Keratinocyte (primary cell): ENCODE measurements at regions not wholly inside any gene's neighbourhood (a gene's known extent, or its start where the extent isn't known, plus 50 kb on each side); places are given as distances from the start of the nearest gene placed in this dataset.

Source experiments
- DNase-seq: peaks from one replicate; pipeline ENCODE4 v3.0.0-alpha.2; 2011; ENCODE audit warnings: low read depth, missing footprints, low spot score
- FAIRE-seq: peaks from 2 replicates; lab custom pipeline; 2011; peaks lifted over from hg19 to GRCh38; lab: Jason Lieb, UNC
- H2AFZ ChIP-seq: 2 replicates; pipeline ENCODE4 v1.6.0; 2012; ENCODE audit warnings: low read length, control low read depth, inconsistent platforms; ENCODE audit not compliant: control insufficient read depth
- H3K27ac ChIP-seq: 2 replicates; pipeline ENCODE4 v1.5.1; 2011; ENCODE audit warnings: low read length; ENCODE audit not compliant: control insufficient read depth, insufficient read depth
- H3K27me3 ChIP-seq: 3 replicates; pipeline ENCODE4 v1.6.0; 2011; ENCODE audit warnings: low read length; ENCODE audit not compliant: control insufficient read depth, insufficient read depth; ENCODE audit errors: extremely low read depth
- H3K36me3 ChIP-seq, 2 experiments: 2 replicates in 1 of 2; 3 replicates in 1 of 2; pipeline ENCODE4 v1.5.1; 2011; ENCODE audit warnings: low read length in 2 of 2, mild to moderate bottlenecking in 1 of 2; ENCODE audit not compliant: control insufficient read depth in 2 of 2, insufficient read depth in 2 of 2; ENCODE audit errors: extremely low read depth in 1 of 2
- H3K4me1 ChIP-seq: 3 replicates; pipeline ENCODE4 v1.5.1; 2011; ENCODE audit warnings: low read length; ENCODE audit not compliant: control insufficient read depth, insufficient read depth; ENCODE audit errors: extremely low read depth
- H3K4me2 ChIP-seq: 3 replicates; pipeline ENCODE4 v1.6.0; 2011; ENCODE audit warnings: low read depth, low read length; ENCODE audit not compliant: control insufficient read depth, insufficient read depth; ENCODE audit errors: extremely low read depth
- H3K4me3 ChIP-seq, 3 experiments: fragments of 200-600 bp in 1 of 3; sonication (generic) in 1 of 3; 2 replicates in 2 of 3; 3 replicates in 1 of 3; pipeline ENCODE4 v1.5.1; 2011 to 2016; ENCODE audit warnings: low read length in 3 of 3, mild to moderate bottlenecking in 3 of 3, control low read depth in 2 of 3, inconsistent platforms in 1 of 3, low read depth in 1 of 3, mixed read lengths in 1 of 3, mixed run types in 1 of 3, moderate library complexity in 1 of 3; ENCODE audit not compliant: control insufficient read depth in 2 of 3, insufficient read depth in 2 of 3; ENCODE audit errors: extremely low read depth in 1 of 3
- H3K79me2 ChIP-seq: 2 replicates; pipeline ENCODE4 v1.6.0; 2012; ENCODE audit warnings: low read length; ENCODE audit not compliant: control insufficient read depth, insufficient read depth
- H3K9ac ChIP-seq: 3 replicates; pipeline ENCODE4 v1.6.0; 2011; ENCODE audit warnings: low read length; ENCODE audit not compliant: control insufficient read depth, insufficient read depth; ENCODE audit errors: extremely low read depth
- H3K9me1 ChIP-seq: 3 replicates; pipeline ENCODE4 v1.6.0; 2011; ENCODE audit warnings: low read length; ENCODE audit not compliant: control insufficient read depth, insufficient read depth; ENCODE audit errors: extremely low read depth
- H3K9me3 ChIP-seq: 2 replicates; pipeline ENCODE4 v1.5.1; 2012; ENCODE audit warnings: low read depth, low read length; ENCODE audit not compliant: control insufficient read depth
- H4K20me1 ChIP-seq: 3 replicates; pipeline ENCODE4 v1.6.0; 2011; ENCODE audit warnings: low read length; ENCODE audit not compliant: control insufficient read depth, insufficient read depth; ENCODE audit errors: extremely low read depth
- EZH2 ChIP-seq: IDR thresholded peaks from one replicate; pipeline ENCODE4 v1.6.1; 2012; ENCODE audit warnings: inconsistent platforms, mild to moderate bottlenecking, low read length, moderate library complexity
- dilution Hi-C: fragments of 300-500 bp; cut with MboI; formaldehyde crosslinking; loops from one replicate; pipeline ENCODE4 v1.7.0; 2020; ENCODE audit warnings: low sequenced_read_pairs; ENCODE audit not compliant: extremely low pct_ligation_motif_present
- TF ChIP-seq, protein P1 (sequence below), 3 experiments: IDR thresholded peaks in 1 of 3; conservative IDR thresholded peaks in 1 of 3; optimal IDR thresholded peaks in 1 of 3; 2 replicates in 2 of 3; 3 replicates in 1 of 3; pipeline versions ENCODE3 to v1.5.1; 2011; ENCODE audit warnings: low read length in 3 of 3, mild to moderate bottlenecking in 3 of 3, moderate library complexity in 2 of 3, control low read depth in 1 of 3, inconsistent platforms in 1 of 3; ENCODE audit not compliant: insufficient read depth in 2 of 3; ENCODE audit errors: extremely low read depth in 1 of 3

DNA sequence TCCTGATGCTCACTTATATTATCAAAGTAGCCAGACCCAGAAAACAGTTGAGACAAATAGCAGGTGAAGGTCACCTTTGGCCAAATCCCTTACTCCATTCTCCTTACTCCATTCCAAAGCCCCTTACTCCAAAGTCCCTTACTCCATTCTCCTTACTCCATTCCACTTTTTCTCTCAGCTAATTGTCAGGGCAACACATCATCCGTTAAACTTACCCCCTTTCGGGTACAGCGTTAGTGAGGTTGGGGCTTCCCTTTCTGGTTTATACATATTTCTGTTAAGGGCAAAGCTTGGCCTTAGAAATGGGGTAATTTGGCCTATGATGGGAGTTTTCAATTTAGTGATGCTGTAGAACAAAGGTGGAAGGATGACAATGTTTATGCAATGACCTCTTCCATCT lies 111.8 kb upstream of the CCND2 start:
- H3K4me3 ChIP-seq, result no peak overlapping the region
- no peaks in the 10 kb centered on the region for H3K36me3 ChIP-seq
- no peaks in the 10 kb centered on the region for H3K79me2 ChIP-seq
- no peaks in the 10 kb centered on the region for H3K9me1 ChIP-seq
- peak; percentile 13 for FAIRE-seq
- no peak for DNase-seq
- no peak for TF ChIP-seq EZH2
- TF ChIP-seq, protein P1, sequence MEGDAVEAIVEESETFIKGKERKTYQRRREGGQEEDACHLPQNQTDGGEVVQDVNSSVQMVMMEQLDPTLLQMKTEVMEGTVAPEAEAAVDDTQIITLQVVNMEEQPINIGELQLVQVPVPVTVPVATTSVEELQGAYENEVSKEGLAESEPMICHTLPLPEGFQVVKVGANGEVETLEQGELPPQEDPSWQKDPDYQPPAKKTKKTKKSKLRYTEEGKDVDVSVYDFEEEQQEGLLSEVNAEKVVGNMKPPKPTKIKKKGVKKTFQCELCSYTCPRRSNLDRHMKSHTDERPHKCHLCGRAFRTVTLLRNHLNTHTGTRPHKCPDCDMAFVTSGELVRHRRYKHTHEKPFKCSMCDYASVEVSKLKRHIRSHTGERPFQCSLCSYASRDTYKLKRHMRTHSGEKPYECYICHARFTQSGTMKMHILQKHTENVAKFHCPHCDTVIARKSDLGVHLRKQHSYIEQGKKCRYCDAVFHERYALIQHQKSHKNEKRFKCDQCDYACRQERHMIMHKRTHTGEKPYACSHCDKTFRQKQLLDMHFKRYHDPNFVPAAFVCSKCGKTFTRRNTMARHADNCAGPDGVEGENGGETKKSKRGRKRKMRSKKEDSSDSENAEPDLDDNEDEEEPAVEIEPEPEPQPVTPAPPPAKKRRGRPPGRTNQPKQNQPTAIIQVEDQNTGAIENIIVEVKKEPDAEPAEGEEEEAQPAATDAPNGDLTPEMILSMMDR (optimal IDR thresholded peaks at IDR 0.05 in 1 of 3, IDR thresholded peaks at IDR 0.05 in 1 of 3, conservative IDR thresholded peaks at IDR 0.05 in 1 of 3; ENCODE audit: extremely low read depth in 1 of 3, insufficient read depth in 2 of 3, low read length in 3 of 3), result no peak
- H3K9ac ChIP-seq, result no peak overlapping the region
- peaks cover 18% of the 10 kb centered on the region for H3K4me1 ChIP-seq
- H3K4me2 ChIP-seq, result no peak overlapping the region
- dilution Hi-C loops, result no loop called here
- no peak overlapping the region for H2AFZ ChIP-seq
- no peaks in the 10 kb centered on the region for H3K9me3 ChIP-seq
- no peak overlapping the region for H3K27ac ChIP-seq
- H4K20me1 ChIP-seq, result no peaks in the 10 kb centered on the region
- H3K27me3 ChIP-seq, result no peaks in the 10 kb centered on the region

DNA sequence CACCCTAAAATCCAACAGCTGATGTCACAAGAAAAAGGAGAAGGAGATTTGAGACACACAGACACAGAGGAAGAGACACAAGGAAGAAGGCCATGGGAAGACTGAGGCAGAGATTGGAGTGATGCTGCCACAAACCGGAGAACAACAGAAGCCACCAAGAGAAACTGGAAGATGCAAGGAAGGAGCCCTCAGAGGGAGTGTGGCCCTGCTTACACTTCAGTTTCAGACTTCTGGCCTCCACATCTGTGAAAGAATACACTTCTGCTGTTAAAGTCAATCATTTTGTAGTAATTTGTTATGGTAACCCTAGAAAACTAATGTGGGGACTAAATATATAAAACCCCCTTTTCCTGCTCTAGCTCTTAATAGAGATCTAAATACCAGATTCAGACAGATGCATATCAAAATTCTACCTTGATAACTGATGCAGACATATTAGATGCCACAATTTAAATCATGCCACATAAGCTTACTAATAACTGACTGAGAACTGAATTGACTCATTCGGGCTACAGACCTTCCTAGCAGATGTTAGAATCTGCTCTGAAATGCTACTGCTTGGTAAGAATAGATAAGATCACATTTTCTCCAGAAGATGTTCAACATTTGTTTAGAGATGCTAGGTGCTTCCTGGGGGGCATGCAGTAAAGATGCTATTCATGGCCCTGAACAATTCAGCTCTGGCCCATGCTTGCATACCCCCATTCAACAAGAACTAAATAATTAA lies 113.1 kb upstream of the CCND2 start:
- dilution Hi-C loops, result no loop called here
- Histone ChIP-seq H3K4me1 (peaks cover 27% of the 10 kb centered on the region), H3K36me3 (no peaks in the 10 kb centered on the region), H2AFZ (peak overlapping the region; percentile 25), H3K27ac (no peak overlapping the region), H3K27me3 (no peaks in the 10 kb centered on the region), H3K9me1 (no peaks in the 10 kb centered on the region), H3K9me3 (no peaks in the 10 kb centered on the region), H3K4me2 (no peak overlapping the region), H4K20me1 (no peaks in the 10 kb centered on the region), H3K4me3 (no peak overlapping the region), H3K9ac (no peak overlapping the region), H3K79me2 (no peaks in the 10 kb centered on the region)
- DNase-seq (no peak), FAIRE-seq (peak; percentile 76)
- no peak for TF ChIP-seq EZH2

DNA sequence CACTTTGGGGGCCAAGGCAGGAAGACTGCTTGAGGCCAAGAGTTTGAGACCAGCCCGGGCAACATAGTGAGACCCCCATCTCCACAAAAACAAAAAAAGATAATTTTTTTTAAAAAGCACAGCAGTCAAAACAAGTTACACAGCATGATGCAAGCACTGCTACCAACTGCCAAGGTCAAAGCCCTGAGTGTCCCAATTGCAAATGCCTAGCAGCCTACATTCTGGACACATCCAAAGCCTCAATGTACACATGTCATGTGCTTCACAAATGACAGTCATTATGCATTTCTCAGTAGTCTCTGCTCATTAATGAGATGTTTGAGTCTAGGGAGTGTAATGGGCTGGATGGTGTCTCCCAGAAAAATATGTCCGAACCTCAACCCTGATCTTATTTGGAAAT lies 113.7 kb upstream of the CCND2 start:
- H3K9me1 ChIP-seq, result no peaks in the 10 kb centered on the region
- H3K4me3 ChIP-seq, result no peak overlapping the region
- FAIRE-seq (no peak), DNase-seq (no peak)
- dilution Hi-C loops, result no loop called here
- H3K27me3 ChIP-seq, result no peaks in the 10 kb centered on the region
- peaks cover 21% of the 10 kb centered on the region for H3K4me1 ChIP-seq
- TF ChIP-seq, protein P1 (optimal IDR thresholded peaks at IDR 0.05 in 1 of 3, IDR thresholded peaks at IDR 0.05 in 1 of 3, conservative IDR thresholded peaks at IDR 0.05 in 1 of 3; ENCODE audit: extremely low read depth in 1 of 3, insufficient read depth in 2 of 3, low read length in 3 of 3), result no peak
- TF ChIP-seq EZH2, result no peak
- H2AFZ ChIP-seq, result no peak overlapping the region
- H3K36me3 ChIP-seq, result no peaks in the 10 kb centered on the region
- H4K20me1 ChIP-seq, result no peaks in the 10 kb centered on the region
- no peak overlapping the region for H3K9ac ChIP-seq
- H3K9me3 ChIP-seq, result no peaks in the 10 kb centered on the region
- H3K79me2 ChIP-seq, result no peaks in the 10 kb centered on the region
- no peak overlapping the region for H3K27ac ChIP-seq
- no peak overlapping the region for H3K4me2 ChIP-seq
